ENCODE measurements at regions not wholly inside any gene's neighbourhood (a gene's known extent, or its start where the extent isn't known, plus 50 kb on each side); places are given as distances from the start of the nearest gene placed in this dataset.

GRCh38 chr7:46539892-46540483 lies 618.9 kb upstream of the IGFBP3 start:
- TF ChIP-seq CTCF (IDR thresholded peaks at IDR 0.05; ENCODE audit: insufficient read depth, low read depth, low read length) (no peak), EZH2 (IDR thresholded peaks at IDR 0.05; ENCODE audit: insufficient read depth, low read length) (no peak)
